Prostate gland (tissue), 2 donors: ENCODE measurements at regions not wholly inside any gene's neighbourhood (a gene's known extent, or its start where the extent isn't known, plus 50 kb on each side); places are given as distances from the start of the nearest gene placed in this dataset.

Experiments used
- DNase-seq: peaks from one replicate; pipeline ENCODE4 v3.0.0-alpha.2; 2019; ENCODE audit warnings: low spot score
- H3K27ac ChIP-seq, 2 donors: fragments of 200-600 bp; sonication (generic); 2 replicates each; pipeline ENCODE4 v1.5.1; 2017 to 2019
- H3K27me3 ChIP-seq: fragments of 200-600 bp; sonication (generic); replicated peaks from 2 replicates; pipeline ENCODE4 v1.5.1; 2019; ENCODE audit not compliant: insufficient read depth
- H3K36me3 ChIP-seq, 2 donors: fragments of 200-600 bp; sonication (generic); 1 replicate in 1 of 2; 2 replicates in 1 of 2; pipeline versions ENCODE4 v1.5.1 to v1.8.1; 2017 to 2019
- H3K4me1 ChIP-seq: fragments of 200-600 bp; sonication (generic); replicated peaks from 2 replicates; pipeline ENCODE4 v1.5.1; 2019
- H3K4me3 ChIP-seq, 2 donors: fragments of 200-600 bp; sonication (generic); 2 replicates each; pipeline ENCODE4 v1.5.1; 2017 to 2019
- H3K9me3 ChIP-seq: fragments of 200-600 bp; sonication (generic); 2 replicates; pipeline ENCODE4 v1.5.1; 2017
- POLR2A ChIP-seq: fragments of 450-650 bp; IDR thresholded peaks from one replicate; pipeline ENCODE4 v1.6.1; 2016; ENCODE audit warnings: antibody characterized with exemption, mild to moderate bottlenecking
- POLR2AphosphoS5 ChIP-seq: sonication (generic); formaldehyde crosslinking; IDR thresholded peaks from one replicate; pipeline ENCODE4 v1.6.1; 2017; ENCODE audit warnings: antibody characterized with exemption
- WGBS: methylation state at CpG from one replicate; pipeline ENCODE4 v1.1.5; 2018; 5-methylcytosine and 5-hydroxymethylcytosine counted together
- intact Hi-C: fragments of 100-400 bp; cut with DNase I; formaldehyde crosslinking; loops from one replicate; pipeline ENCODE4 v1.14.2; 2022
- TF ChIP-seq, protein P1 (sequence below), 4 experiments: fragments of 200-600 bp in 2 of 4; fragments of 450-650 bp in 2 of 4; sonication (generic) in 2 of 4; IDR thresholded peaks; 1 replicate in 3 of 4; 2 replicates in 1 of 4; pipeline ENCODE4 v1.5.1; 2016 to 2019; ENCODE audit warnings: antibody characterized with exemption in 4 of 4, mild to moderate bottlenecking in 2 of 4, moderate library complexity in 2 of 4

DNA sequence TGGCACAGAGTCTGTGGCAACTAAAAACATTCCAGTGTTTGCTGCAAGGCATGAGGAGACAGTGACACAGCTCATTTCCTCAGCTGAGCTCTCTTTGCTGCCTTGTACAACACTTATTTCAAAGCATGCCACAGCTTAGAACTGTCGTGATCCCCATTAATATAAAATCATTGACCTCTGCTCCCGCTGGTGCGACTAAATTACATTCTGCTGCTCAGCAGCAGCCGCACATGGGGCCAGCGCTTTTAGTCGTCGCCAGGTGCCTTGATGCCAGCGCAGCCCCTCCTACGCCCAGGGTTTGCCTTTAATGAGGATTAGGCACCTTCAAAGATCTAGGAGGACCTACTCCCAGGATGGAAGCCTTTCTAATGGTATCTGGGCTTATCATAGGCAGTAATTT, 717.9 kb upstream of the POU3F2 start:
- intact Hi-C loops: no loop called here
- no peak for TF ChIP-seq POLR2A
- no peak for TF ChIP-seq POLR2AphosphoS5
- TF ChIP-seq, protein P1, sequence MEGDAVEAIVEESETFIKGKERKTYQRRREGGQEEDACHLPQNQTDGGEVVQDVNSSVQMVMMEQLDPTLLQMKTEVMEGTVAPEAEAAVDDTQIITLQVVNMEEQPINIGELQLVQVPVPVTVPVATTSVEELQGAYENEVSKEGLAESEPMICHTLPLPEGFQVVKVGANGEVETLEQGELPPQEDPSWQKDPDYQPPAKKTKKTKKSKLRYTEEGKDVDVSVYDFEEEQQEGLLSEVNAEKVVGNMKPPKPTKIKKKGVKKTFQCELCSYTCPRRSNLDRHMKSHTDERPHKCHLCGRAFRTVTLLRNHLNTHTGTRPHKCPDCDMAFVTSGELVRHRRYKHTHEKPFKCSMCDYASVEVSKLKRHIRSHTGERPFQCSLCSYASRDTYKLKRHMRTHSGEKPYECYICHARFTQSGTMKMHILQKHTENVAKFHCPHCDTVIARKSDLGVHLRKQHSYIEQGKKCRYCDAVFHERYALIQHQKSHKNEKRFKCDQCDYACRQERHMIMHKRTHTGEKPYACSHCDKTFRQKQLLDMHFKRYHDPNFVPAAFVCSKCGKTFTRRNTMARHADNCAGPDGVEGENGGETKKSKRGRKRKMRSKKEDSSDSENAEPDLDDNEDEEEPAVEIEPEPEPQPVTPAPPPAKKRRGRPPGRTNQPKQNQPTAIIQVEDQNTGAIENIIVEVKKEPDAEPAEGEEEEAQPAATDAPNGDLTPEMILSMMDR (IDR thresholded peaks at IDR 0.05): no peak
- H3K4me3 ChIP-seq: no peak overlapping the region
- no peak for DNase-seq
- 75% methylated on average over 9 of the region's 9 CpGs for WGBS
- no peaks in the 10 kb centered on the region for H3K9me3 ChIP-seq
- no peaks in the 10 kb centered on the region for H3K36me3 ChIP-seq
- no peaks in the 10 kb centered on the region for H3K27me3 ChIP-seq
- no peaks in the 10 kb centered on the region for H3K4me1 ChIP-seq
- no peak overlapping the region for H3K27ac ChIP-seq

DNA sequence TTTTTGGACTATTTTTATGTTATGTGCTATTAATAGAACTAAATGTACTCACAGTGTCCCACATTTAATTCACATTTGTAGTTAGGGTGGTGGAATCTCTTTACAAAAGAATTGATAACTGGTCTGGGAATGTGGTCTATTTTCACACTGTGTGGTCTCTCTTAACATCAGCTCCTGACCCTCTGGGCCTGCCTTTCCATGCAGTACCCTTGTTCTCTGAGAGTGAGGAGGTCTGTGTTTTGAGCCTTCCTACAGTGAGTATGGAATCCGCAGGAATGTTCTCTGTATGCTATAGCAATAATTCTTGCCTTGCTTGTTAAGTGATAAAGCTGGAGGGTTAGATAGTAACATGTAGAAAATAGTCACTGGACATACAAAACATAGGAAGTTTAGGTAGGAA, 717.3 kb upstream of the POU3F2 start:
- TF ChIP-seq POLR2AphosphoS5 (no peak), POLR2A (no peak)
- TF ChIP-seq, protein P1 (IDR thresholded peaks at IDR 0.05): no peak
- 50% methylated on average over 1 of the region's 1 CpG for WGBS
- H3K4me1 ChIP-seq: no peaks in the 10 kb centered on the region
- intact Hi-C loops: no loop called here
- no peak overlapping the region for H3K27ac ChIP-seq
- no peaks in the 10 kb centered on the region for H3K36me3 ChIP-seq
- H3K9me3 ChIP-seq: no peaks in the 10 kb centered on the region
- no peak for DNase-seq
- no peaks in the 10 kb centered on the region for H3K27me3 ChIP-seq
- H3K4me3 ChIP-seq: no peak overlapping the region

DNA sequence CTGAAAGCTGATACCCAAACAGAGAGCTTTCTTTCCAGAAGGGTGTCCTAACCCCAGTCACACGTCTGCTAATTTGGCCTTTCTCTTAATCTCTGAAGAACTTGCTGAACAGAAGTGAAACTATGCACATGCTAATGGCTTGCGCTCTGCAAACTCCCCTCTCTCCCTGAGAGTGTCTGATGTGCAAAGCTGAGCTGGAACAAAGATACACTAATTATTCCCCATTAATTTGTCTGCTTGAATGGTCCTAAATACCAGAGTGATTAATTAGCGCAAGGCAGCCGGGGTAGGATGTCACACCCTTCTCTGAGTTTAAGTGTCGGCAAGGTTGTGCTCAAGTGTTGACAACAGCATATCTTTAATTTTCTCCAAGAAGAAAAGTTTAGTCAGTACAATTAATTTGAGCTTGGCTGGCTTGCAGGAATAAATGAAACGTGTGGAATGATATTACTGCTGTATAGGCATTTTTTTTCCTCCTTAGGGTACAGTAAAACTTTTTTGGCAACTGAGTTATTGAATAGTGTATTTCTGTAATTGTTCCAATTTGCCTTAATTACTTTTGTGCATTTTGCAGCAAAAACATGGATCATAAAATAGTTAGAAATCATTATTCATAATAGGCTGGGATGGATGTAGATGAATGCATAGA, 715.9 kb upstream of the POU3F2 start:
- no peak for DNase-seq
- 35% methylated on average over 6 of the region's 6 CpGs for WGBS
- Histone ChIP-seq H3K36me3 (no peaks in the 10 kb centered on the region), H3K9me3 (no peaks in the 10 kb centered on the region), H3K27ac (no peak overlapping the region), H3K4me3 (no peak overlapping the region), H3K4me1 (no peaks in the 10 kb centered on the region), H3K27me3 (no peaks in the 10 kb centered on the region)
- TF ChIP-seq, protein P1 (IDR thresholded peaks at IDR 0.05): no peak
- TF ChIP-seq POLR2A (no peak), POLR2AphosphoS5 (no peak)
- intact Hi-C loops: no loop called here

DNA sequence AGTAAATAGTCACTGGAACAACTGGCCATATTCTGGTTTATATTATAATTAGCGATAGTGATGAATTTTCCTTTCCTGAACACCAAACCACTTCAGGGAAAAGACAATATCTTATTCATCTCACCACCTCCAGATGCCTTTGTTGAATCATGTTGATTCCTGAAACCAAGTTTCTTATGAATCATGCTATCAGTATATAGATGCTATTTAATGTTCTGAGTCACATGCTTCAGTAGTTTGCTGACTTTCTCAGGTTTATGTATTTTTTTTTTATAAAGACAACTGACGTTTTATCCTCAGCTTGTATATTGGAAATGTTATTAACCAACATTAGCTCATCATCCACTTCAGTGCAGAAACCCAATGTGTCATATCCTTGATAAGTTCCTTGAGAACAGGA, 710.2 kb upstream of the POU3F2 start:
- intact Hi-C loops: no loop called here
- Histone ChIP-seq H3K9me3 (no peaks in the 10 kb centered on the region), H3K27me3 (no peaks in the 10 kb centered on the region), H3K36me3 (no peaks in the 10 kb centered on the region), H3K27ac (no peak overlapping the region), H3K4me3 (no peak overlapping the region), H3K4me1 (no peaks in the 10 kb centered on the region)
- 50% methylated on average over 2 of the region's 2 CpGs for WGBS
- no peak for DNase-seq
- TF ChIP-seq, protein P1 (IDR thresholded peaks at IDR 0.05): no peak
- TF ChIP-seq POLR2AphosphoS5: no peak
- TF ChIP-seq POLR2A: no peak

- no peak for DNase-seq
- intact Hi-C loops: no loop called here
- WGBS: 57% methylated on average over 5 of the region's 5 CpGs
- TF ChIP-seq, protein P1 (IDR thresholded peaks at IDR 0.05): no peak
- TF ChIP-seq POLR2AphosphoS5: no peak
- Histone ChIP-seq H3K9me3 (no peaks in the 10 kb centered on the region), H3K36me3 (no peaks in the 10 kb centered on the region), H3K27me3 (no peaks in the 10 kb centered on the region), H3K4me1 (no peaks in the 10 kb centered on the region), H3K4me3 (no peak overlapping the region), H3K27ac (no peak overlapping the region)
These were observed 702.9 kb upstream of the POU3F2 start for GRCh38 chr6:98131290-98131990.
